Caco-2 (cell line): ENCODE measurements at regions not wholly inside any gene's neighbourhood (a gene's known extent, or its start where the extent isn't known, plus 50 kb on each side); places are given as distances from the start of the nearest gene placed in this dataset.

Experiments
- BruUV-seq: library from RNA; stranded (reverse); fragments of 400-500 nt; replicated peaks from 2 replicates; lab custom pipeline; 2021; lab: Mats Ljungman, UMichigan
- CTCF ChIA-PET: fragments of 300-600 bp; sonication (Branson Sonifier 250); formaldehyde crosslinking; loops from one replicate; lab custom pipeline; 2022; ENCODE audit warnings: antibody characterized with exemption; lab: Charles Lee
- POLR2A ChIA-PET: fragments of 300-600 bp; sonication (Branson Sonifier 250); formaldehyde crosslinking; loops from one replicate; lab custom pipeline; 2022; ENCODE audit warnings: antibody characterized with exemption; lab: Charles Lee
- DNase-seq, 2 experiments: peaks; one replicate each; pipeline versions ENCODE4 v3.0.0 to v3.0.0-alpha.2; 2020 to 2022
- H3K27me3 ChIP-seq: replicated peaks from 2 replicates; pipeline ENCODE4 v1.6.0; 2011; ENCODE audit warnings: low read length; ENCODE audit not compliant: control insufficient read depth, insufficient read depth
- H3K36me3 ChIP-seq: 2 replicates; pipeline ENCODE4 v1.5.1; 2011; ENCODE audit warnings: low read length; ENCODE audit not compliant: control insufficient read depth, insufficient read depth
- H3K4me1 ChIP-seq: fragments of 250-450 bp; sonication (Bioruptor Pico); 2 replicates; pipeline ENCODE4 v1.5.1; 2020; ENCODE audit warnings: mild to moderate bottlenecking
- H3K4me3 ChIP-seq: 2 replicates; pipeline ENCODE4 v1.5.1; 2011; ENCODE audit warnings: low read depth, mild to moderate bottlenecking, control low read depth, low read length
- H3K9me3 ChIP-seq: fragments of 250-450 bp; sonication (Bioruptor Pico); 2 replicates; pipeline ENCODE4 v1.5.1; 2020; ENCODE audit warnings: mild to moderate bottlenecking, moderate library complexity
- H3K27ac Mint-ChIP-seq: one replicate; pipeline ENCODE4 v1.8.0; 2022; ENCODE audit warnings: mixed read lengths; ENCODE audit not compliant: unreplicated experiment
- H3K27me3 Mint-ChIP-seq: one replicate; pipeline ENCODE4 v1.8.0; 2022; ENCODE audit warnings: mixed read lengths; ENCODE audit not compliant: insufficient read depth, unreplicated experiment
- H3K36me3 Mint-ChIP-seq: one replicate; pipeline ENCODE4 v1.8.0; 2022; ENCODE audit warnings: mild to moderate bottlenecking, mixed read lengths; ENCODE audit not compliant: insufficient read depth, unreplicated experiment
- H3K4me1 Mint-ChIP-seq: one replicate; pipeline ENCODE4 v1.8.0; 2022; ENCODE audit warnings: low read depth, mixed read lengths; ENCODE audit not compliant: unreplicated experiment
- H3K4me3 Mint-ChIP-seq: one replicate; pipeline ENCODE4 v1.8.0; 2022; ENCODE audit warnings: mild to moderate bottlenecking, moderate library complexity, mixed read lengths; ENCODE audit not compliant: unreplicated experiment
- H3K9me3 Mint-ChIP-seq: one replicate; pipeline ENCODE4 v1.8.0; 2022; ENCODE audit warnings: mixed read lengths; ENCODE audit not compliant: unreplicated experiment
- intact Hi-C: fragments of 100-400 bp; cut with micrococcal nuclease; formaldehyde crosslinking; loops from one replicate; pipeline ENCODE4 v1.10.0; 2022; ENCODE audit not compliant: unreplicated experiment
- TF ChIP-seq, protein P1 (sequence below), 2 experiments: fragments of 200-600 bp in 1 of 2; IDR thresholded peaks; 1 replicate in 1 of 2; 2 replicates in 1 of 2; pipeline versions ENCODE4 v1.5.1 to v1.8.0; 2011 to 2022; ENCODE audit warnings: antibody characterized with exemption in 1 of 2, control low read depth in 1 of 2, inconsistent platforms in 1 of 2, low read depth in 1 of 2, low read length in 1 of 2, mild to moderate bottlenecking in 1 of 2, moderate library complexity in 1 of 2; ENCODE audit not compliant: insufficient read depth in 1 of 2, severe bottlenecking in 1 of 2, unreplicated experiment in 1 of 2

DNA sequence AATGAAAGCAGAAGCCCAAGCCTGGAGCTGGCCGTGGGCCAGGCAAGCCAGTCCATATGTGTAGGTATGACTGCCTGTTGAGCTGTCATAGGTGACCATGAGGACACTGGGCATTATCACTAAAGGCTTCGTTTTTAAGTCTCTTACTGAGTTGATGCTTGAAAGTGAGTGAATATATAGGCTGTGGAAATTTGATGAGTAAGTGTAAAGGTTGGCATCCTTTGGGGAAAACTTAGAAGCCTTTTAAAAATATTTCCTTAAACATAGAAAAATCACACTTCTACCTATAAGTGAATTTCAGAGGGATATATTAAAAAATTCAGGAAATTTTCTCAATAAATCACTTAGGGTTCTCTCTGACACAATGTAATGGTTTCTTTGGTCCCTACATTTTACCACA, 396.5 kb downstream of the FOXG1 start:
- BruUV-seq: no TSS peak
- Mint-ChIP-seq H3K9me3 (no peaks in the 10 kb centered on the region), H3K27me3 (no peaks in the 10 kb centered on the region), H3K4me1 (no peaks in the 10 kb centered on the region), H3K4me3 (no peak overlapping the region), H3K27ac (no peak overlapping the region), H3K36me3 (no peaks in the 10 kb centered on the region)
- Histone ChIP-seq H3K9me3 (no peaks in the 10 kb centered on the region), H3K36me3 (no peaks in the 10 kb centered on the region), H3K4me3 (no peak overlapping the region), H3K4me1 (no peaks in the 10 kb centered on the region), H3K27me3 (no peaks in the 10 kb centered on the region)
- CTCF ChIA-PET: no interaction called here
- DNase-seq: no peak
- intact Hi-C loops: no loop called here
- TF ChIP-seq, protein P1, sequence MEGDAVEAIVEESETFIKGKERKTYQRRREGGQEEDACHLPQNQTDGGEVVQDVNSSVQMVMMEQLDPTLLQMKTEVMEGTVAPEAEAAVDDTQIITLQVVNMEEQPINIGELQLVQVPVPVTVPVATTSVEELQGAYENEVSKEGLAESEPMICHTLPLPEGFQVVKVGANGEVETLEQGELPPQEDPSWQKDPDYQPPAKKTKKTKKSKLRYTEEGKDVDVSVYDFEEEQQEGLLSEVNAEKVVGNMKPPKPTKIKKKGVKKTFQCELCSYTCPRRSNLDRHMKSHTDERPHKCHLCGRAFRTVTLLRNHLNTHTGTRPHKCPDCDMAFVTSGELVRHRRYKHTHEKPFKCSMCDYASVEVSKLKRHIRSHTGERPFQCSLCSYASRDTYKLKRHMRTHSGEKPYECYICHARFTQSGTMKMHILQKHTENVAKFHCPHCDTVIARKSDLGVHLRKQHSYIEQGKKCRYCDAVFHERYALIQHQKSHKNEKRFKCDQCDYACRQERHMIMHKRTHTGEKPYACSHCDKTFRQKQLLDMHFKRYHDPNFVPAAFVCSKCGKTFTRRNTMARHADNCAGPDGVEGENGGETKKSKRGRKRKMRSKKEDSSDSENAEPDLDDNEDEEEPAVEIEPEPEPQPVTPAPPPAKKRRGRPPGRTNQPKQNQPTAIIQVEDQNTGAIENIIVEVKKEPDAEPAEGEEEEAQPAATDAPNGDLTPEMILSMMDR (IDR thresholded peaks at IDR 0.05; ENCODE audit: insufficient read depth in 1 of 2, low read depth in 1 of 2, low read length in 1 of 2, severe bottlenecking in 1 of 2, unreplicated experiment in 1 of 2): no peak
- POLR2A ChIA-PET: no interaction called here

DNA sequence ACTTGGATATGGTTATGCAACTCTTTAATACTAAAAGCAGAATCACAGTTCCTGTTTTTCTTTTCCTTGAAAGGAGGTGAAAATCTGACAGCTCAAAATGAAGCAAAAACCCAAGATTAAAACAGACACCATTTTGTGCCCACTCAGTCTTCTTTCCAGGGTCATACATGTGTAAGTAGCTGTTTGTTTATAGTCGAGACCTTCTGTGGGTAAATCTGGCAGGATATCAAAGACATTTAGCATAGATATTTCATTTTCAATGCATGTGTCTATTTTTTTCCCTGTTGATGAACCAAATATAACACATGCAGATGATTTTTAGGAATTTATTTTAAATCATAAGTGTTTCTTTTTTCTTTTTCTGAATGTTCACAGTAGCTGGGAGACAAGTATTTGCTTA, 398.8 kb downstream of the FOXG1 start:
- Mint-ChIP-seq H3K27ac (no peak overlapping the region), H3K27me3 (no peaks in the 10 kb centered on the region), H3K9me3 (no peaks in the 10 kb centered on the region), H3K36me3 (no peaks in the 10 kb centered on the region), H3K4me3 (no peak overlapping the region), H3K4me1 (no peaks in the 10 kb centered on the region)
- TF ChIP-seq, protein P1 (IDR thresholded peaks at IDR 0.05; ENCODE audit: insufficient read depth in 1 of 2, low read depth in 1 of 2, low read length in 1 of 2, severe bottlenecking in 1 of 2, unreplicated experiment in 1 of 2): no peak
- no peaks in the 10 kb centered on the region for H3K9me3 ChIP-seq
- no peaks in the 10 kb centered on the region for H3K4me1 ChIP-seq
- no TSS peak for BruUV-seq
- no peak for DNase-seq
- CTCF ChIA-PET: interaction anchor here (0.6 kb wide), 1 partner anchor 29 kb away, joined by 3 read pairs; no protein-coding TSS in a partner anchor
- H3K36me3 ChIP-seq: no peaks in the 10 kb centered on the region
- no peak overlapping the region for H3K4me3 ChIP-seq
- intact Hi-C loops: no loop called here
- POLR2A ChIA-PET: no interaction called here
- H3K27me3 ChIP-seq: no peaks in the 10 kb centered on the region

DNA sequence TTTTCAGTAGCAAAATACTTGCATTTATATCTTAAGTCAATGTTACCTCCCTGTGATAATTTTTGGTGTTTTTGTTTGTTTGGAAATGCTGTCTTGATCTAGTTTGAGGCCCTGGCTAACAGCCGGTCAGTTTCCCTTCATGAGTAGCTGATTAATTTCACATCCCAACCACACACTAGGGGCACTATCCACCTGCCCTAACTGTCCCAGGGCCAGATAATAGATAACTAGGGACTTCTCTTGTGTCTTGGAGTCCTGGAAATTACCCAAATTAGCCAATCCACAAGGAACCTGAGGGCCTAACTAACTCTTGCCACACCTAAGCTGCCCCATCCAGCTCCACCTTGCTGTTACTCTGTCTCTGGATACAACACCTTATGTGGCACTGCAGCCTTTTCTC, 399.9 kb downstream of the FOXG1 start:
- no peaks in the 10 kb centered on the region for H3K27me3 Mint-ChIP-seq
- H3K27ac Mint-ChIP-seq: no peak overlapping the region
- H3K4me3 Mint-ChIP-seq: no peak overlapping the region
- TF ChIP-seq, protein P1 (IDR thresholded peaks at IDR 0.05; ENCODE audit: insufficient read depth in 1 of 2, low read depth in 1 of 2, low read length in 1 of 2, severe bottlenecking in 1 of 2, unreplicated experiment in 1 of 2): no peak
- ChIA-PET POLR2A (no interaction called here), CTCF (no interaction called here)
- BruUV-seq: no TSS peak
- H3K4me1 ChIP-seq: no peaks in the 10 kb centered on the region
- intact Hi-C loops: no loop called here
- no peaks in the 10 kb centered on the region for H3K36me3 ChIP-seq
- no peaks in the 10 kb centered on the region for H3K9me3 ChIP-seq
- no peaks in the 10 kb centered on the region for H3K9me3 Mint-ChIP-seq
- H3K27me3 ChIP-seq: no peaks in the 10 kb centered on the region
- H3K4me3 ChIP-seq: no peak overlapping the region
- no peaks in the 10 kb centered on the region for H3K36me3 Mint-ChIP-seq
- no peaks in the 10 kb centered on the region for H3K4me1 Mint-ChIP-seq
- DNase-seq: no peak
